Lung (tissue), 11 donors: ENCODE measurements at regions not wholly inside any gene's neighbourhood (a gene's known extent, or its start where the extent isn't known, plus 50 kb on each side); places are given as distances from the start of the nearest gene placed in this dataset.
A peak's percentile ranks its signal among the peaks of the same experiment; 100 is the strongest.
"Not testable (repeated sequence)": the region's sequence is repeated elsewhere in the genome, so short reads cannot be mapped to it uniquely, and the experiment has no call there.

ENCODE experiments used
- ATAC-seq: fragments of 200-7000 bp; cut with Tn5 transposase; one replicate; pipeline ENCODE4 v1.9.1; 2020; ENCODE audit warnings: moderate number of reproducible peaks; ENCODE audit not compliant: insufficient read depth, low FRiP score
- DNase-seq, 3 donors: peaks; one replicate each; pipeline ENCODE4 v3.0.0-alpha.2; 2013 to 2017
- H3K27ac ChIP-seq, 2 donors: one replicate each; pipeline ENCODE4 v1.5.1; 2013; ENCODE audit warnings: mild to moderate bottlenecking in 2 of 2, moderate library complexity in 2 of 2, control low read depth in 1 of 2, inconsistent platforms in 1 of 2, low read depth in 1 of 2, low read length in 1 of 2
- H3K27me3 ChIP-seq, 3 donors: one replicate each; pipeline ENCODE4 v1.5.1; 2013; ENCODE audit warnings: low read length in 2 of 3; ENCODE audit not compliant: control insufficient read depth in 3 of 3, insufficient read depth in 3 of 3
- H3K36me3 ChIP-seq, 4 donors: one replicate each; pipeline ENCODE4 v1.5.1; 2013; ENCODE audit warnings: low read length in 4 of 4, mild to moderate bottlenecking in 1 of 4, moderate library complexity in 1 of 4; ENCODE audit not compliant: control insufficient read depth in 4 of 4, insufficient read depth in 4 of 4
- H3K4me1 ChIP-seq, 5 donors: one replicate each; pipeline ENCODE4 v1.5.1; 2013; ENCODE audit warnings: low read length in 5 of 5, mild to moderate bottlenecking in 2 of 5, moderate library complexity in 1 of 5; ENCODE audit not compliant: control insufficient read depth in 5 of 5, insufficient read depth in 5 of 5
- H3K4me3 ChIP-seq: one replicate; pipeline ENCODE4 v1.5.1; 2013; ENCODE audit warnings: mild to moderate bottlenecking, control low read depth, moderate library complexity
- H3K9ac ChIP-seq, 2 donors: one replicate each; pipeline ENCODE4 v1.5.1; 2013; ENCODE audit warnings: low read length in 2 of 2, control low read depth in 1 of 2; ENCODE audit not compliant: insufficient read depth in 1 of 2
- H3K9me3 ChIP-seq, 4 donors: one replicate each; pipeline ENCODE4 v1.5.1; 2013; ENCODE audit warnings: low read length in 3 of 4, mild to moderate bottlenecking in 1 of 4, moderate library complexity in 1 of 4; ENCODE audit not compliant: control insufficient read depth in 4 of 4, insufficient read depth in 3 of 4
- WGBS, 2 donors: extraction: QIAGEN DNeasy Blood & Tissue Kit; methylation state at CpG; one replicate each; pipeline ENCODE4 v1.1.7; 2013; 5-methylcytosine and 5-hydroxymethylcytosine counted together
- TF ChIP-seq, protein P1 (sequence below): IDR thresholded peaks from 2 replicates; pipeline ENCODE4 v1.5.1; 2012; ENCODE audit warnings: mild to moderate bottlenecking; ENCODE audit errors: control extremely low read depth, extremely low read depth
- donor health status: control.
- donor health status: control.
- donor health status: Bipolar disorder and iron deficiency.
- donor health status: healthy.
- donor health status: DM: yes; HTN: yes; CAD: no.

- ATAC-seq = no peak
- WGBS, 2 donors = 85 to 92% methylated on average over 3 of the region's 3 CpGs
Observed at GRCh38 chr9:76964612-76965011, 54.8 kb upstream of the FOXB2 start.

DNA sequence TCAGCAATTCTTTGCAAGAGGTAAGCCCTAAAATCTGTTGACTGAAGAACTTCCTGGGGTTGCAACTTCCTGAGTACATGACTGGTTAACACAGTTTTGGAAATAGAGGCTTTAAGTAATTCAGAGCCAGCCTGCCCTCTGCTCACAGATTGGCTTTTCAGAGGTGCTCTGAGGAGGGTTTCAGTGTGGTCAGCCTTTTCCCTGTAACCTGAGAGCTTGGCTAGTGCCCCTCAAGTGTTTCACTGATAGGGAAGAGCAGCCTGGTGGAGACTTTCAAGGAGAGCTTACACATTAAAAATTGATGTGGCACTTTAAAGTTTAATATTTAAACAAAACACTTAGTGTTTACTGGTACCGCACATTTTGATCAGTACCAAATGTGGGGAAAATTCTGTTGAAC, 56.7 kb upstream of the FOXB2 start:
- Histone ChIP-seq H3K4me3 (no peak overlapping the region), H3K36me3 (no peaks in the 10 kb centered on the region), H3K9ac (no peak overlapping the region), H3K4me1 (no peaks in the 10 kb centered on the region), H3K9me3 (no peaks in the 10 kb centered on the region), H3K27ac (no peak overlapping the region), H3K27me3 (no peaks in the 10 kb centered on the region)
- DNase-seq (peak in 1 of 3 donors; percentile 6), ATAC-seq (no peak)
- TF ChIP-seq, protein P1, sequence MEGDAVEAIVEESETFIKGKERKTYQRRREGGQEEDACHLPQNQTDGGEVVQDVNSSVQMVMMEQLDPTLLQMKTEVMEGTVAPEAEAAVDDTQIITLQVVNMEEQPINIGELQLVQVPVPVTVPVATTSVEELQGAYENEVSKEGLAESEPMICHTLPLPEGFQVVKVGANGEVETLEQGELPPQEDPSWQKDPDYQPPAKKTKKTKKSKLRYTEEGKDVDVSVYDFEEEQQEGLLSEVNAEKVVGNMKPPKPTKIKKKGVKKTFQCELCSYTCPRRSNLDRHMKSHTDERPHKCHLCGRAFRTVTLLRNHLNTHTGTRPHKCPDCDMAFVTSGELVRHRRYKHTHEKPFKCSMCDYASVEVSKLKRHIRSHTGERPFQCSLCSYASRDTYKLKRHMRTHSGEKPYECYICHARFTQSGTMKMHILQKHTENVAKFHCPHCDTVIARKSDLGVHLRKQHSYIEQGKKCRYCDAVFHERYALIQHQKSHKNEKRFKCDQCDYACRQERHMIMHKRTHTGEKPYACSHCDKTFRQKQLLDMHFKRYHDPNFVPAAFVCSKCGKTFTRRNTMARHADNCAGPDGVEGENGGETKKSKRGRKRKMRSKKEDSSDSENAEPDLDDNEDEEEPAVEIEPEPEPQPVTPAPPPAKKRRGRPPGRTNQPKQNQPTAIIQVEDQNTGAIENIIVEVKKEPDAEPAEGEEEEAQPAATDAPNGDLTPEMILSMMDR = no peak
- WGBS, 2 donors = 67 to 86% methylated on average over 1 of the region's 1 CpG

More at GRCh38 chr9:76964612-76965011, 54.8 kb upstream of the FOXB2 start:
- no peaks in the 10 kb centered on the region for H3K9me3 ChIP-seq
- no peak overlapping the region for H3K4me3 ChIP-seq
- no peak overlapping the region for H3K27ac ChIP-seq
- no peaks in the 10 kb centered on the region for H3K27me3 ChIP-seq
- no peaks in the 10 kb centered on the region for H3K4me1 ChIP-seq
- no peaks in the 10 kb centered on the region for H3K36me3 ChIP-seq
- H3K9ac ChIP-seq = no peak overlapping the region
- DNase-seq = no peak
- TF ChIP-seq, protein P1 = no peak

DNA sequence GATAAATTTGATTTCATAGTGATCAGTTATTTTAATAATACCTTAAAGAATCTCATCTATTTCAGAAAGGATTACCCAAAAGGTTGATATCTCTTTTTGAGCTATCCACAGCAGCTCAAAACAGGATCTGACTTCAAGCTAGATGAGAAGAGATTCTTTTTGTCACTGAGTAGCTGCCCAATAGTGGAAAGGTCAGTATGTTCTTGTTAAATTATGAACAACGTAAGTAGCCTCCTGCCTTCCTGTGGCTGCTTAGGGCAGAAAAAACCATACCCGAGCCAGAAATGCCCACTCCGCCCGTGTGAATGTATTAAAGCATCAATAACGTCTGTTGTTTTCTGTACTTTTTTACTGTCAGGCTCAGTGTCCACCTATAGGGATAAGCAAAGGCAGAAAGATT, 51.3 kb upstream of the PRUNE2 start:
- WGBS, 2 donors = 80 to 88% methylated on average over 5 of the region's 5 CpGs
- no peak for ATAC-seq
- no peak overlapping the region for H3K9ac ChIP-seq

DNA sequence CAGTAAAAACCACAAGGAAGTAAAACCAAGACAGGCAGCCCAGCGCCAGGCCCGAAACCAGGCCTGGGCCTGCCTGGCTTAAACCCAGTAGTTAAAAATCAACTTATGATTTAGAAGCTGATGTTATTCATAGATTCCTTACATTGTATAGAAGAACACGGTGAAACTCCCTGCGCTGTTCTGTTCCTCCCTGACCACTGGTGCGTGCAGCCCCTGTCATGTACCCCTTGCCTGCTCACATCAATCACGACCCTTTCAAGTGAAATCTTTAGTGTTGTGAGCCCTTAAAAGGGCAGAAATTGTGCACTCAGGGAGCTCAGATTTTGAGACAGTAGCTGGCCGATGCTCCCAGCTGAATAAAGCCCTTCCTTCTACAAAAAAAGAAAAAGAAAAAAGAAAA, 50.5 kb upstream of the PRUNE2 start:
- not testable (repeated sequence) for H3K4me1 ChIP-seq, H3K4me3 ChIP-seq, ATAC-seq, H3K27me3 ChIP-seq, H3K27ac ChIP-seq, H3K9me3 ChIP-seq, H3K36me3 ChIP-seq, H3K9ac ChIP-seq, DNase-seq
- WGBS, 2 donors = 84 to 89% methylated on average over 7 of the region's 7 CpGs

More for the DNA sequence above, 51.3 kb upstream of the PRUNE2 start:
- TF ChIP-seq, protein P1 = no peak
- Histone ChIP-seq H3K4me1 (no peaks in the 10 kb centered on the region), H3K9me3 (no peaks in the 10 kb centered on the region), H3K36me3 (no peaks in the 10 kb centered on the region), H3K4me3 (no peak overlapping the region), H3K27me3 (no peaks in the 10 kb centered on the region), H3K27ac (no peak overlapping the region)
- DNase-seq = no peak
